PC-3 (cell line): ENCODE measurements at regions not wholly inside any gene's neighbourhood (a gene's known extent, or its start where the extent isn't known, plus 50 kb on each side); places are given as distances from the start of the nearest gene placed in this dataset.

Experiments used
- ATAC-seq: fragments of 200-7000 bp; cut with Tn5 transposase; 2 replicates; pipeline ENCODE4 v1.9.1; 2020; ENCODE audit warnings: mild to moderate bottlenecking, moderate library complexity
- BruUV-seq: library from RNA; stranded (reverse); fragments of 400-500 nt; replicated peaks from 2 replicates; lab custom pipeline; 2021; lab: Mats Ljungman, UMichigan
- CTCF ChIA-PET: fragments of 300-600 bp; sonication (Branson Sonifier 250); formaldehyde crosslinking; loops from one replicate; lab custom pipeline; 2022; ENCODE audit warnings: antibody characterized with exemption; lab: Charles Lee
- POLR2A ChIA-PET: fragments of 300-600 bp; sonication (Branson Sonifier 250); formaldehyde crosslinking; loops from one replicate; lab custom pipeline; 2022; ENCODE audit warnings: antibody characterized with exemption; ENCODE audit not compliant: unreplicated experiment; lab: Charles Lee
- DNase-seq: peaks from one replicate; pipeline ENCODE4 v3.0.0-alpha.2; 2015
- H2AFZ ChIP-seq: fragments of 300-600 bp; sonication (generic); 2 replicates; pipeline ENCODE4 v1.6.0; 2016; ENCODE audit warnings: antibody characterized with exemption, low read length
- H3F3A ChIP-seq: fragments of 300-600 bp; sonication (generic); one replicate; pipeline ENCODE4 v1.6.0; 2017; ENCODE audit warnings: antibody characterized with exemption, low read length, control low read depth, mild to moderate bottlenecking; ENCODE audit not compliant: unreplicated experiment
- H3K27ac ChIP-seq: fragments of 300-600 bp; sonication (generic); 2 replicates; pipeline ENCODE4 v1.5.1; 2016; ENCODE audit warnings: mild to moderate bottlenecking, low read length
- H3K27me3 ChIP-seq: fragments of 300-600 bp; sonication (generic); 2 replicates; pipeline ENCODE4 v1.6.1; 2016; ENCODE audit warnings: low read length, mixed read lengths
- H3K36me3 ChIP-seq: fragments of 300-600 bp; sonication (generic); 2 replicates; pipeline ENCODE4 v1.6.1; 2016; ENCODE audit warnings: low read depth, mixed run types, low read length, mixed read lengths
- H3K4me1 ChIP-seq: fragments of 300-600 bp; sonication (generic); 2 replicates; pipeline ENCODE4 v1.5.1; 2016; ENCODE audit warnings: low read length; ENCODE audit not compliant: insufficient read depth
- H3K4me2 ChIP-seq: fragments of 300-600 bp; sonication (generic); 2 replicates; pipeline ENCODE4 v1.6.0; 2016; ENCODE audit warnings: low read length
- H3K4me3 ChIP-seq: fragments of 300-600 bp; sonication (generic); 2 replicates; pipeline ENCODE4 v1.5.1; 2016; ENCODE audit warnings: mild to moderate bottlenecking, low read length, mixed read lengths
- H3K79me2 ChIP-seq: fragments of 300-600 bp; sonication (generic); 2 replicates; pipeline ENCODE4 v1.6.1; 2017; ENCODE audit warnings: low read length, mixed read lengths
- H3K9ac ChIP-seq: fragments of 300-600 bp; sonication (generic); 2 replicates; pipeline ENCODE4 v1.6.0; 2016; ENCODE audit warnings: mild to moderate bottlenecking, low read length
- H3K9me2 ChIP-seq: fragments of 300-600 bp; sonication (generic); replicated peaks from 2 replicates; pipeline ENCODE4 v1.6.1; 2016; ENCODE audit warnings: mixed run types, low read length, mixed read lengths
- H3K9me3 ChIP-seq: fragments of 300-600 bp; sonication (generic); 2 replicates; pipeline ENCODE4 v1.6.1; 2016; ENCODE audit warnings: low read length, mixed read lengths
- H4K20me1 ChIP-seq: fragments of 300-600 bp; sonication (generic); 2 replicates; pipeline ENCODE4 v1.6.1; 2016; ENCODE audit warnings: low read length, mixed read lengths
- EZH2 ChIP-seq: fragments of 300-600 bp; sonication (generic); IDR thresholded peaks from one replicate; pipeline ENCODE4 v1.6.1; 2017; ENCODE audit warnings: antibody characterized with exemption, mild to moderate bottlenecking, low read length; ENCODE audit not compliant: unreplicated experiment
- EZH2phosphoT487 ChIP-seq: fragments of 300-600 bp; sonication (generic); IDR thresholded peaks from 2 replicates; pipeline ENCODE4 v1.6.1; 2018; ENCODE audit warnings: mild to moderate bottlenecking, antibody characterized with exemption, low read length, borderline replicate concordance
- intact Hi-C: fragments of 100-400 bp; cut with micrococcal nuclease; formaldehyde crosslinking; loops from 2 replicates; pipeline ENCODE4 v1.9.0; 2023
- TF ChIP-seq, protein P1 (sequence below): fragments of 300-600 bp; sonication (generic); conservative IDR thresholded peaks from 2 replicates; pipeline ENCODE4 v1.5.1; 2017; ENCODE audit warnings: antibody characterized with exemption, low read depth, mild to moderate bottlenecking, low read length

- Histone ChIP-seq H3K9ac (no peak overlapping the region), H3K79me2 (no peaks in the 10 kb centered on the region), H3K36me3 (no peaks in the 10 kb centered on the region), H3K4me1 (no peaks in the 10 kb centered on the region), H3K9me3 (no peaks in the 10 kb centered on the region), H3K27me3 (peaks cover 54% of the 10 kb centered on the region), H2AFZ (no peak overlapping the region), H3K4me2 (no peak overlapping the region), H3K4me3 (no peak overlapping the region), H4K20me1 (no peaks in the 10 kb centered on the region), H3F3A (no peaks in the 10 kb centered on the region), H3K27ac (no peak overlapping the region), H3K9me2 (no peaks in the 10 kb centered on the region)
- ATAC-seq (no peak), DNase-seq (no peak)
- POLR2A ChIA-PET = no interaction called here
- TF ChIP-seq, protein P1, sequence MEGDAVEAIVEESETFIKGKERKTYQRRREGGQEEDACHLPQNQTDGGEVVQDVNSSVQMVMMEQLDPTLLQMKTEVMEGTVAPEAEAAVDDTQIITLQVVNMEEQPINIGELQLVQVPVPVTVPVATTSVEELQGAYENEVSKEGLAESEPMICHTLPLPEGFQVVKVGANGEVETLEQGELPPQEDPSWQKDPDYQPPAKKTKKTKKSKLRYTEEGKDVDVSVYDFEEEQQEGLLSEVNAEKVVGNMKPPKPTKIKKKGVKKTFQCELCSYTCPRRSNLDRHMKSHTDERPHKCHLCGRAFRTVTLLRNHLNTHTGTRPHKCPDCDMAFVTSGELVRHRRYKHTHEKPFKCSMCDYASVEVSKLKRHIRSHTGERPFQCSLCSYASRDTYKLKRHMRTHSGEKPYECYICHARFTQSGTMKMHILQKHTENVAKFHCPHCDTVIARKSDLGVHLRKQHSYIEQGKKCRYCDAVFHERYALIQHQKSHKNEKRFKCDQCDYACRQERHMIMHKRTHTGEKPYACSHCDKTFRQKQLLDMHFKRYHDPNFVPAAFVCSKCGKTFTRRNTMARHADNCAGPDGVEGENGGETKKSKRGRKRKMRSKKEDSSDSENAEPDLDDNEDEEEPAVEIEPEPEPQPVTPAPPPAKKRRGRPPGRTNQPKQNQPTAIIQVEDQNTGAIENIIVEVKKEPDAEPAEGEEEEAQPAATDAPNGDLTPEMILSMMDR = no peak
- TF ChIP-seq EZH2phosphoT487 = no peak
- no peak for TF ChIP-seq EZH2
- CTCF ChIA-PET = no interaction called here
- BruUV-seq = no TSS peak
- intact Hi-C loops = loop anchor here (1.0 kb wide), 1 partner anchor 29 kb away; no protein-coding TSS in a partner anchor
Measured at GRCh38 chr15:37339856-37340255, 239.5 kb upstream of the MEIS2 start.

DNA sequence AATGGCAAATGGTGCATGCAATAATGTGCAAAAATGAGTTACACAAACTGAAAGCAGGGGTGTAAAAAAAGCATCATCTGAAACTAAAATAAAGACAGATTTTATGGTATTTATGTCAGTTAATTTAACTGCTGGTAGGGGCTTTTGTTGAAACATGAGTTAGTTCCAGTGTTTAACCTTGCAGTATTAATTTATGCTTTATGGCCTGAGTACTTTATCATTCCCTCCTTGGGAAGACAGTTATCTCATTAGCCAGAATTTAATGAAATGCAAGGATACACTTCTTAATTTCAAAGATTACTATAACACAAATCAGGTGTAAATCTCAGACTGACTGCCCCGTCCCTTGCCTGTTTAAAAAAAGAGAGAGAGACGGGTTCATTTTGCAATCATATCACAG is 240.1 kb upstream of the MEIS2 start:
- H3K4me1 ChIP-seq = no peaks in the 10 kb centered on the region
- DNase-seq = no peak
- intact Hi-C loops = loop anchor here (1.0 kb wide), 1 partner anchor 29 kb away; no protein-coding TSS in a partner anchor
- H3F3A ChIP-seq = no peaks in the 10 kb centered on the region
- no peak overlapping the region for H3K4me3 ChIP-seq
- no peak overlapping the region for H3K9ac ChIP-seq
- H3K4me2 ChIP-seq = no peak overlapping the region
- TF ChIP-seq EZH2phosphoT487 = no peak
- TF ChIP-seq, protein P1 = no peak
- TF ChIP-seq EZH2 = no peak
- H2AFZ ChIP-seq = no peak overlapping the region
- H3K79me2 ChIP-seq = no peaks in the 10 kb centered on the region
- no peaks in the 10 kb centered on the region for H3K36me3 ChIP-seq
- peaks cover 60% of the 10 kb centered on the region for H3K27me3 ChIP-seq
- no peaks in the 10 kb centered on the region for H3K9me2 ChIP-seq
- ChIA-PET POLR2A (no interaction called here), CTCF (no interaction called here)
- BruUV-seq = no TSS peak
- H4K20me1 ChIP-seq = no peaks in the 10 kb centered on the region
- no peaks in the 10 kb centered on the region for H3K9me3 ChIP-seq
- ATAC-seq = no peak
- H3K27ac ChIP-seq = no peak overlapping the region

GRCh38 chr15:37359101-37359892 is 258.9 kb upstream of the MEIS2 start:
- Histone ChIP-seq H3K9me3 (no peaks in the 10 kb centered on the region), H3K4me3 (no peak overlapping the region), H3F3A (no peaks in the 10 kb centered on the region), H3K9me2 (no peaks in the 10 kb centered on the region), H3K4me1 (no peaks in the 10 kb centered on the region), H3K36me3 (no peaks in the 10 kb centered on the region), H3K4me2 (no peak overlapping the region), H2AFZ (no peak overlapping the region), H3K27me3 (peaks cover 83% of the 10 kb centered on the region), H3K79me2 (no peaks in the 10 kb centered on the region), H4K20me1 (no peaks in the 10 kb centered on the region), H3K27ac (no peak overlapping the region), H3K9ac (no peak overlapping the region)
- intact Hi-C loops = no loop called here
- POLR2A ChIA-PET = no interaction called here
- ATAC-seq (no peak), DNase-seq (no peak)
- CTCF ChIA-PET = no interaction called here
- BruUV-seq = no TSS peak
- TF ChIP-seq EZH2 = no peak
- TF ChIP-seq EZH2phosphoT487 = no peak
- TF ChIP-seq, protein P1 = no peak
